Mammary epithelial cell (primary cell): ENCODE measurements at regions not wholly inside any gene's neighbourhood (a gene's known extent, or its start where the extent isn't known, plus 50 kb on each side); places are given as distances from the start of the nearest gene placed in this dataset.

ENCODE experiments used
- EZH2 ChIP-seq: IDR thresholded peaks from 2 replicates; pipeline ENCODE4 v1.6.1; 2012; ENCODE audit warnings: low read length, inconsistent platforms, borderline replicate concordance
- TF ChIP-seq, protein P1 (sequence below), 2 donors: IDR thresholded peaks in 1 of 2; conservative IDR thresholded peaks in 1 of 2; 2 replicates each; pipeline ENCODE4 v1.5.1; 2011 to 2012; ENCODE audit warnings: inconsistent platforms in 2 of 2, low read length in 2 of 2, mild to moderate bottlenecking in 2 of 2, control low read depth in 1 of 2, low read depth in 1 of 2; ENCODE audit not compliant: insufficient read depth in 1 of 2; ENCODE audit errors: extremely low read depth in 1 of 2

GRCh38 chr1:185573677-185574076 is 160.5 kb upstream of the HMCN1 start:
- TF ChIP-seq, protein P1, sequence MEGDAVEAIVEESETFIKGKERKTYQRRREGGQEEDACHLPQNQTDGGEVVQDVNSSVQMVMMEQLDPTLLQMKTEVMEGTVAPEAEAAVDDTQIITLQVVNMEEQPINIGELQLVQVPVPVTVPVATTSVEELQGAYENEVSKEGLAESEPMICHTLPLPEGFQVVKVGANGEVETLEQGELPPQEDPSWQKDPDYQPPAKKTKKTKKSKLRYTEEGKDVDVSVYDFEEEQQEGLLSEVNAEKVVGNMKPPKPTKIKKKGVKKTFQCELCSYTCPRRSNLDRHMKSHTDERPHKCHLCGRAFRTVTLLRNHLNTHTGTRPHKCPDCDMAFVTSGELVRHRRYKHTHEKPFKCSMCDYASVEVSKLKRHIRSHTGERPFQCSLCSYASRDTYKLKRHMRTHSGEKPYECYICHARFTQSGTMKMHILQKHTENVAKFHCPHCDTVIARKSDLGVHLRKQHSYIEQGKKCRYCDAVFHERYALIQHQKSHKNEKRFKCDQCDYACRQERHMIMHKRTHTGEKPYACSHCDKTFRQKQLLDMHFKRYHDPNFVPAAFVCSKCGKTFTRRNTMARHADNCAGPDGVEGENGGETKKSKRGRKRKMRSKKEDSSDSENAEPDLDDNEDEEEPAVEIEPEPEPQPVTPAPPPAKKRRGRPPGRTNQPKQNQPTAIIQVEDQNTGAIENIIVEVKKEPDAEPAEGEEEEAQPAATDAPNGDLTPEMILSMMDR (conservative IDR thresholded peaks at IDR 0.05 in 1 of 2, IDR thresholded peaks at IDR 0.05 in 1 of 2; ENCODE audit: extremely low read depth in 1 of 2, insufficient read depth in 1 of 2, low read depth in 1 of 2, low read length in 2 of 2): no peak
- TF ChIP-seq EZH2: no peak
